ENCODE measurements at regions not wholly inside any gene's neighbourhood (a gene's known extent, or its start where the extent isn't known, plus 50 kb on each side); places are given as distances from the start of the nearest gene placed in this dataset.

DNA sequence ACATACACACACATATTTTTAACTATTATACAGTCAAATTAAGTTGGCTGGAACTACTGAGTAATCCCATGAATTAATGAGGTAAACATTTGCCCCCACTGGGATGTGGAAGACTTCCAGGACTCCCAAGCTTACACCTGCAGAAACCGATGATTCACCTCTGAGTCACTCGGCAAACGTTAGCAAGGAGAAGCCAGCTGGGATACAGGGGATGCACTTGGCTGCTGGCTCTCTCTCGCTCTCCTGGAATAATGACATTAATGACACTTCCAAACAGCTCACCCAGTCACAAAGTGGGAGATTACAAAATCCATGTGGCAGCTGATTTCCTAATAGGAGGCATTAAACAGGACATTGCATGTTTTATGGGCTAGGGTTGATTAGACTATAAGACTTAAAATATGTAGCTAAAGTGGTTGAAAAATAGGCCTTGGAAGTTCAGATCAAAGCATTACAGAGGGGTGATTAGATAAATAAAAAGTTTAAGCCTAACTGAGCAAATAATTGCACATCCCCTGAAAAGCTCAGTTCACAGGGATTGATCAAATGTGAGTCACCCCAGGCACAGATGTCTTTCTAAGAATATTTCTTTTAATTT is 500.9 kb downstream of the SOX2 start:
- TF ChIP-seq, protein P1, sequence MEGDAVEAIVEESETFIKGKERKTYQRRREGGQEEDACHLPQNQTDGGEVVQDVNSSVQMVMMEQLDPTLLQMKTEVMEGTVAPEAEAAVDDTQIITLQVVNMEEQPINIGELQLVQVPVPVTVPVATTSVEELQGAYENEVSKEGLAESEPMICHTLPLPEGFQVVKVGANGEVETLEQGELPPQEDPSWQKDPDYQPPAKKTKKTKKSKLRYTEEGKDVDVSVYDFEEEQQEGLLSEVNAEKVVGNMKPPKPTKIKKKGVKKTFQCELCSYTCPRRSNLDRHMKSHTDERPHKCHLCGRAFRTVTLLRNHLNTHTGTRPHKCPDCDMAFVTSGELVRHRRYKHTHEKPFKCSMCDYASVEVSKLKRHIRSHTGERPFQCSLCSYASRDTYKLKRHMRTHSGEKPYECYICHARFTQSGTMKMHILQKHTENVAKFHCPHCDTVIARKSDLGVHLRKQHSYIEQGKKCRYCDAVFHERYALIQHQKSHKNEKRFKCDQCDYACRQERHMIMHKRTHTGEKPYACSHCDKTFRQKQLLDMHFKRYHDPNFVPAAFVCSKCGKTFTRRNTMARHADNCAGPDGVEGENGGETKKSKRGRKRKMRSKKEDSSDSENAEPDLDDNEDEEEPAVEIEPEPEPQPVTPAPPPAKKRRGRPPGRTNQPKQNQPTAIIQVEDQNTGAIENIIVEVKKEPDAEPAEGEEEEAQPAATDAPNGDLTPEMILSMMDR (conservative IDR thresholded peaks at IDR 0.05), result no peak
- no peak for TF ChIP-seq EZH2 (IDR thresholded peaks at IDR 0.05; ENCODE audit: low read depth)

All from PC-9 (cell line).